ENCODE measurements at regions not wholly inside any gene's neighbourhood (a gene's known extent, or its start where the extent isn't known, plus 50 kb on each side); places are given as distances from the start of the nearest gene placed in this dataset.

DNA sequence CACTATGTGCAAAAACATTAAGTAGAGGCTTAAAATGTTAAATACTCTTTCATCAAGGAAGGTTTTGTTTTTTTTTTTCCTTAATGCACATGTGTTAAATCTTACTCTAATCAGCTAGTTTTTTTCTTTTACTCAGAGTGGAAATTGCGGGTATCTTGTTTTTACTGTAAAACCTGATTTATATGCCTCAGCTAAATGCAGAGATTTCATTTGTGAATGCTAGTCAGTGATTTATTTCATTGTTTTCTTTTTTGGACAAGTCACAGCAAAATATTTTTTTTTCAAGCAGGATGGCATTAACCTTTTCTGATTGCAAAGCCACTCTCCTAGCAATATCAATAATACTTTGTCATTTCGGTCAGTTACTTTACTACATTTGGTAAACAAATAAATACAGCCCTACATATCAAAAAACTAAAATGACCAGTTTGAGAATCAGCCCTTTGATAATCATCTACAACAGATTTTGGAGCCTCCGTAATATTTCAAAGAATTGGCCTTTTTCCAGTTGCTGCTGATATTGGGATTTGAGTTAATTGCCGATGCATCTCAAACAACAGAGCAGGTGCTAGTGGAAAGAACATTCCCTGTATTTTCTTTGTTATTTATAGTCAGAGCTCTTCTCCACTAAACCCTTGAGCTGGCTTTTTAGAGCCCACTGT is 579.2 kb upstream of the ZNF608 start:
- DNase-seq (ENCODE audit: low read depth in 3 of 3) = no peak

- no peak for DNase-seq (ENCODE audit: low read depth in 3 of 3)
These were observed 579.7 kb upstream of the ZNF608 start for GRCh38 chr5:125326150-125326510.

DNA sequence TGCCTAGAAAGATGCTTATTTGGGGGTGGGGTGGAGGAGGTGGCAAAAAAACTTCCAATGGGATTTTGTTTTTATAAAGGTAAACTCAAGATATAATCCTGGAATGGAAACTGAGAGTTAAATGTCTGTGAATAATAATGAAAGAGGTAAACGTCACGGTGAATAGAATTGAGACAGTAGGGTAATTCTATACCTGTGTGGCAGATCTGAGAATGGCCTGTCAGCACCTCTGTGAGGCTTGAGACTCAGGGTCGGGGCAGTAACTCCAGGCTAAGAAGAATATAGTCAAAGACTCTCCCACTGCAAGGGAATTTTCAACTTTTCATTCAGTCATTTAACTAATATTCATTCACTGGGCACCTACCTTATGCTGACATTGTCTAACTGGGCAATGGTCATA is 581.2 kb upstream of the ZNF608 start:
- DNase-seq (ENCODE audit: low read depth in 3 of 3) = no peak

GRCh38 chr5:125331987-125332598 is 585.7 kb upstream of the ZNF608 start:
- no peak for DNase-seq (ENCODE audit: low read depth in 3 of 3)

DNA sequence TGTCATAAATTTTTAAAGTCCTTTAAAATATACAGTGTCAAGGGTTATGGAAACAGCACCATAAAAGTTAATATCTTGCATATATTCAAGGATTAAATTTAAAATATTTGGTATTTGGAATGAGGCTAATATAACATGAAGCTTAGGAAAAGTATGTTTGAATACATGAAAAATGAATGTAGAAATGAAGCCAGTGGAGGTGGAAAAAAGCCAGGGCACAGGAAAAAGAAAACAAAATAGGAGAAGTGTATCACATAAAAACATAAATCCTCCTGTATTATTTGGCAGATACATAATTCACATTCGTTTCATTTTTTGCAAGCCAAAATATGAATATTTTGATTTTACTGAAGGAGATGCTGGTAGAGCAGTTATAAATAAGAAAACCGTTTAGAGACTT is 587.0 kb upstream of the ZNF608 start:
- no peak for DNase-seq (ENCODE audit: low read depth in 3 of 3)

GRCh38 chr5:125336401-125336800 is 590.0 kb upstream of the ZNF608 start:
- no peak for DNase-seq (ENCODE audit: low read depth in 3 of 3)

DNA sequence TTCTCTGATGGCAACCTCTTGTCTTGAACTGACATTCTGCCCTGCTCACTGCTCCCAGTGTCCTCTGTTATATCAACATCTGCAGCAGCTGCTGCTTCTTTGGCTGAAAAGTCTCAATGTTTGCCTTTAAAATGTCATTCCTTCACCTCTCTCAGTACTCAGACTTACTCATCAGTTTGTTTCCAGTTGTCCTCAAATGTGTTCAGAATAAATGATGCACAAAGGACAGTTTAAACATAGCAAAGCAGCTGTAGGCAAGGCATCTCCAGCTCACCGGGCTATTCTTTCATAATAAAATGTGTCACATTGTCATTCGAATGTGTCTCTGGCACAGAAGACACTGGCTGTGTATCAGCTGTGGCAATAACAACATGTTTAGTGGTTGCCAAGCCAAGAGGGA is 590.9 kb upstream of the ZNF608 start:
- DNase-seq (ENCODE audit: low read depth in 3 of 3) = no peak

DNA sequence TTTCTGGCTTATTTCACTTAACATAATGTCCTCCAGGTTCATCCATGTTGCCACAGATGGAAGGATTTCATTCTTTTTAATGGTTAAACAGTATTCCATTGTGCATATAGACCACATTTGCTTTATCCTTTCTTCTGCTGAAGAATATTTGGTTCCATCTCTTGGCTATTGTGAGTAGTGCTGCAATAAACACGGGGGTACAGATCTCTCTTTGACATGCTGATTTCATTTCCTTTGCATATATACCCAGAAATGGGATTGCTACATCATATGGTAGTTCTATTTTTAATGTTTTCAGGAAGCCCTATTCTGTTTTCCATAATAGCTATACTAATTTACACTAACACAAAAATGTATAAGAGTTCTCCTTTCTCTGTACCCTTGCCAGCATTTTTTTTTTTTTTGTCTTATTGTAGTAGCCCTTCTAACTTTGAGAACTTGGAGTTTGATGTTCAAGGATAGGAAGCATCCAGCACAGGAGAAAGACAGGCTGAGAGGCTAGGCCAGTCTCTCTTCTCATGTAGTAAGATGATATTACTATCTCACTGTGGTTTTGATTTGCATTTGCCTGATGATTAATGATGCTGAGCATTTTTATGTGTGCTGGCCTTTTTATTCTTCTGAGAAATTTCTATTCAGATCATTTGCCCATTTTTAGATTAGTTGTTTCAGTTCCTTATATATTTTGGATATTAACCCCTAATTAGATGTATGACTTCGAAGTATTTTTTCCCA is 592.2 kb upstream of the ZNF608 start:
- no peak for DNase-seq (ENCODE audit: low read depth in 3 of 3)

GRCh38 chr5:125341436-125341835 is 595.0 kb upstream of the ZNF608 start:
- DNase-seq (ENCODE audit: low read depth in 3 of 3) = no peak

GRCh38 chr5:125343015-125343414 is 596.6 kb upstream of the ZNF608 start:
- DNase-seq (ENCODE audit: low read depth in 3 of 3) = no peak

DNA sequence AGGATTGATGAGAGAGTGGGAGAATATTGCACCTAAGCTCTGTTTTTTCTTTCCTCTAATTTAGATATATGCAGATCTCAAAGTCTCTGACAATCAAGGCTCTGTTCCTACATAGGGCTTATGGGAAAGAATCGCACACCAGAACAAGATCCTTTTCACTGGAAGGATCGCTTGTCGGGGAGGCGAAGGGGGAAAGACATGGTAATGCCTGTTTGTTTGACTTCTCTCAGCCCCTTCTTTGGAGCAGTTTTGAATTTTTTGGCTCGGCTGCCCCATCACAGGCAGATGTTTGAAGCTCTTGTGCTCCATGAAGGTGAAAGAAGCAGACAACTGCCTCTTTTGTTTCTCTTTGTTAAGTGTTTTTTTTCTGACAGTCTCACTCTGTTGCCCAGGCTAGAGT is 599.9 kb upstream of the ZNF608 start:
- DNase-seq (ENCODE audit: low read depth in 3 of 3) = no peak

DNA sequence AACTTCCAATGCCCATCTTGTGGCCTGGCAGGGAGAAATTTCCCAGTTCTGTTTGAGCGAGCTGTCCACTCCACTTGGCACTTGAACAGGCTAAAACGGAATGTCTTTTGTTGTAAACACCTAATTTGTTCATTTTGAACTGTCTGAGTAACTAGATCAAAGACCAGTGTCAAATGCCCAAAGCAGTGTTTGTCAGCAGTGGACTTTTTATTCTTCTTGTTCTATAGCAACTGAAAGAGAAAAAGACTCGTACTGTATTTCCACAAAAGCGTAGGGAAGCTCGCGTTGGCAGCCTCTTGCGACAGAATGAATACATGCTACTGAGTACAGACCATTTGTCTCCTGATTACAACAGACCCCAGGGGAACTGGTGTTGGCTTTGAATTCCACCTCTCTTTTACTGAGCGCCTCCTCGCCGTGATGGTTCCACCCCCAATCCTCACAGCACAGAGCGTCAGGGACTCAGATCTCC is 601.8 kb upstream of the ZNF608 start:
- DNase-seq (ENCODE audit: low read depth in 3 of 3) = no peak

DNA sequence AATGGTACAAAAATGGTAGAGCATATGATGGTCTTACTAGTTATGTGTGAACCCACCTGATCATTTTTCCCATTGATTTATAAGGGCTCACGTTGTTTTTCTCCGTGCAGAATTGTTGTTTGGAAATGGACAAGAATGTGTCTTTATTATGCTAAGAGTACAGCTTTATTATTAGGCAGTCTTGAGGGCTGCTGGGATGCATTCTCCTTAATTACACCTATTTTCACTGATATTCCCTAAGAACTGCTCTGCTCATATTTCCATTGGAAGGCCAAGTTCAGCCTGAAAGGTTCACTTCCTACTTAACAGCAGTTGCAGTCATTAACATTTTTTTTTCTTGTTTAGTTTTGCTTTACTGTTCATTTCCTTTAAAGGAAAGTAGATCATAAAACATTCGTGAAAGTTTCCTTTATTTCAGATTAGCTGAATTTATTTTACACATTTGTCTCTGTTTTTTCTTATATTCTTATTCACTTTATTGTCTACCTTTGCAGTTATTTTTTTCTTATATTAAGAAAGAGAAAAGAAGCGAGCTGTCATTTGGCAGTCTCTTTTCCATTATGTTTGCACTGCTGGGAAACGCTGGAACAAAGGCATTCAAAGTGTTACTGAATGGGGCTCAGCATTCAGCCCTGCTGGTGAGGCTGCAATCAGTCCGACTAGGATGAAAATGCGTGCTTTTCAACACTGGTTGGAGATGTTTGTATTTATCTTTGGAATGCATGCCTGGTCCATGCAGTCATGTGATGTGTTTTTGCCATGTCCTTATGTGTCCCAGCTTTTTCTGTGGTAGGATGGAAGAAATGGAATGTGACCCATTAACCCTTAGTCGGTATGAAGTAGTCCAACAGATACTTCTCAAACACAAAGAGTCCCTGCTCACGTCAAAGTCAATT is 602.7 kb upstream of the ZNF608 start:
- no peak for DNase-seq (ENCODE audit: low read depth in 3 of 3)

GRCh38 chr5:125357660-125358059 is 611.2 kb upstream of the ZNF608 start:
- no peak for DNase-seq (ENCODE audit: low read depth in 3 of 3)

DNA sequence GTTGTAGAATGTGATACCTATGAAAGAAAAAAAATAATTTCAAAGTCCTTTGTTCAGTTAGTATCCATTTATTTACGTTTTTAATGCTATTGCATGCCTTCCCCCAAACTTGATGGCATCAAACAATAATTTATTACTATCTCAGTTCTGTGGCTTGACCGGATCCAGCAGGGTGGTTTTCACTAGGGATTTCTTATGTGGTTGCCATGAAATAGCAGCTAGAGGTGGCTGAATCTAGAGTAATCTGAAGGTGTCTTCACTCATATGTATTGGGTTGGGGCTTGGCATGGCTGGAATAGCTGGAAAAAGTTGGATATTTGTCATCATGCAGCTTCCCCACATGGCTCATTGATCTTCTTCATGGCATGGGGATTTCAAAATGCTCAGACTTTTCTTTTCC is 619.3 kb upstream of the ZNF608 start:
- DNase-seq (ENCODE audit: low read depth in 3 of 3) = no peak

DNA sequence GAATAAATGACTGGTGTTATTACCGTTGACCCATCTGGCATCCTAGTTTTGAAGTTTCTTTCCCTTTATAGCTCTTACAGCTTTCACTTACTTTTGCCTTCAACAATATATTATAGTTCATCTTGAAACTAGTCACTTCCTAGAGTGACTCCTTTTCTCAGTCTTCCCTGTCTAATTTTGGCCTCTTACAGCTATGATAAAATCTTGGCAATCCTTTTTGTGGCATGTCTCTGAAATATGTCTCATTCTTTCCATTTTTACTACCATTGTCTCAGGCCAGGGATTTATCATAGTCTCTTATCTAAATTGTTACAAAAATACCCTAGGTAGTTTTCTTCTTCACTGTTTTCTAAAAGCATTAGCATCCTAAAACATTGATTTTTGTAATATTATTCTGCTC is 621.3 kb upstream of the ZNF608 start:
- DNase-seq (ENCODE audit: low read depth in 3 of 3) = no peak

DNA sequence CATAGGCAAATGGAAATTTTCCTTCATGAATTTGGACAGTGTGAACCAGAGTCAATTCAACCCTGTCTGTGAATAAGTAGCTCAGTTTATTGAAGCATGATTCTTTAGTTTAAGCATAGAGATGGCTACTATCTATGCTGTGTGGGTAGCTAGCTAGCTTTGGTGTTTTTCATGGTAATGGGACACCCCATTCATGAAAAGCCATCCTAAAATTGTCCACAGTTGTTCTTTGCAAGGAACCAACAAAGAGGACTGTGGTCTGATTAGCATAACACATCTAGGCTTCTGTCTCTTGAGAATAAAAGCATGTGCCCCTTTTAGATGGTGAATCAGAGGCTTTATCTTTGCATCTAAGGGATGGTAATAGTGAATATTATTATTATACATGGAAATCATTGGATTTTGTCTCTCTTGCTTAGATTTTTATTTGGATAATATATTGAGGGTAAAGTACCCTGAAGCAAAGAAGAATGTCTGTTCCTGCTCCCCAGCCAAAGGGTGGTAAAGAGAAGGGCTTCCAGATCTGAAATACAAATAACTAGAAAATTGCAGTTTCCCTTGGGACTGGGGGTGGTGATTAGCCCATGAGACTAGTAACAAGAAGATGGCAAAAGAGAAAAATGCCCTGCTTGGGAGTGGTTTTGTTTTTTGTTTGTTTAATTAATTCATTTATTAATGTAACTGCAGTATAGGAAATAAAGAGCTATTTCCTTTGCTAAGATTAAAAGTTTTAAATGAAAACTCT is 624.2 kb upstream of the ZNF608 start:
- DNase-seq (ENCODE audit: low read depth in 3 of 3) = no peak

DNA sequence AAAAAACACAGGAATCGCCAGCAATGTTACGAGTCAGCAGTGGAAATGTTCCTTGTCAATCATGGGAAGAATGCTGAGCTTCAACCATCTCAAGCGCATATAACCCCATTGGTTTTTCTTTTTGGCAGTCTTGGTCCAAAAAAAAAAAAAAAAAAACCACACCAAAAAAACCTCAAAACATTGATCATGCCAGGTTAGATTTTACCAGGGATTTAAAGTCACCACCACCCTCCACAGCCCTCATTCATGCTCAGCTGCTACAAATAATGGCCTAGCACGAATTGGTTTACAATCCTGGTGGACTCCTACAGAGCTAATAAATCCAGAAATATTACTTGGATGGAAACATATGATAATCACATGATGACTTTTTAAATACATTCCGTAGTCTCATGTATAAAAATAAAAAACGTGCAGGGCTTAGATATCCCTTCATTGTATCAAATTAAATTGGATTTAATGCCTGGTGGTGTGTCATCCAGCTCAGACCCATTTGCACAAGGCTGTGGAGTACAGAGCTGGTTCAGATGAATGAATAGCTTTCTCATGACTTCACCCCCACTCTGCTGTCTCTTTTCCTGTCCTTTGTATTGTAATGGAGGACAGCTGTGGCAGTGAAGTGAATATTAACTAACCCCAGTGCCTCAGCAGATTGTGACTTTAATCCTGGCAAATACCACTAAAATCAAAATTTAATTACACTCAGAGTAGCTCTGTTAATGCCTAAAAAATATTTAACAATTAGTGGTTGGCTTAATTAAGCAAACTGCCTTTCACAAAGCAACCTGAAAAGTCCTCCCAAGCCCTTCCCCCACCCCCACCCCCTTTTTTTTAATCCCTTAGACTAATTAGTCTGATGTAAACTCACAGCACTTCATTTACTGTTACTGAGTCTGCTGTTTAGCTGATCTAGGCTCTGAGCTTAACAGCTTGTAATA is 626.5 kb upstream of the ZNF608 start:
- no peak for DNase-seq (ENCODE audit: low read depth in 3 of 3)

DNA sequence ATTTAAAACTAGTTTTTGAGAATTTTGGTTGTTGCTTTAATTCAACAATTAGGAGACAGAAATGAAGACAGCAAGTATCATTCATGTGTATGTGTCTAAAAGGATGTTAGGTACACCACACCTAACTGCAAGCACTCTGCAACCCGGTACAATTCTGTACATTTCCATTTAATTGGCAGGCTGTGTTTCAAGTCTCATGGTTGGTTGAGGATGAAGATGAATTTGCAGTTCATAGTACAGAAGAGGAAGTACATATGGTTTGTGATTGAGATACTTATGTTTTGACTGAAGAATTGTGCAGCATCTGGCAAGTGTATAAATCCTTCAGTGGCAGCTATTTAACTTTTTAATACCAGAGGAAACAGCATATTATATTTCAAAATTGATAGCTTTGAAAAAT is 628.7 kb upstream of the ZNF608 start:
- no peak for DNase-seq (ENCODE audit: low read depth in 3 of 3)

GRCh38 chr5:125376059-125376641 is 629.7 kb upstream of the ZNF608 start:
- no peak for DNase-seq (ENCODE audit: low read depth in 3 of 3)

Measured in stimulated activated CD4-positive, alpha-beta T cell treated with anti-CD3 and anti-CD28 coated beads, TNF-alpha, amount 100 ng/mL, for 4 hours (primary cell).